ENCODE measurements at regions not wholly inside any gene's neighbourhood (a gene's known extent, or its start where the extent isn't known, plus 50 kb on each side); places are given as distances from the start of the nearest gene placed in this dataset.

DNA sequence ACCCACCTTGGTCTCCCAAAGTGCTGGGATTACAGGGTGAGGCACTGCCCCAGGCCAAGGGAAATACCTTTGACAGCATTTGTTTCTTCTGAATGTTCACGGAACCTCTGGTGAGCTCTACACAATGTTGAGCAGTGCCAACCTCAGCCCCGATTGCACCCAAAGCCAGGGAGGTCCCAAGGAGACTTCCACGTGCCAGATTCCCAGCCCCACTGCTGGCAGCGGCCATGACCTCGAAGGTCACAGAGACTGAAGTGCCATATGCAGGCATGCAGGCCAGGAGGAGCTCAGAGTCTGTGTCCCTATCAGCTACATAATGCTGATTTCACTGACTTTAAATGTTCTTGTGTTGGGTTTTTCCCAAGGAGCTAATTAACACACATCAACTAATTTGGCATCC lies 226.4 kb upstream of the FOXF1 start:
- TF ChIP-seq, protein P1, sequence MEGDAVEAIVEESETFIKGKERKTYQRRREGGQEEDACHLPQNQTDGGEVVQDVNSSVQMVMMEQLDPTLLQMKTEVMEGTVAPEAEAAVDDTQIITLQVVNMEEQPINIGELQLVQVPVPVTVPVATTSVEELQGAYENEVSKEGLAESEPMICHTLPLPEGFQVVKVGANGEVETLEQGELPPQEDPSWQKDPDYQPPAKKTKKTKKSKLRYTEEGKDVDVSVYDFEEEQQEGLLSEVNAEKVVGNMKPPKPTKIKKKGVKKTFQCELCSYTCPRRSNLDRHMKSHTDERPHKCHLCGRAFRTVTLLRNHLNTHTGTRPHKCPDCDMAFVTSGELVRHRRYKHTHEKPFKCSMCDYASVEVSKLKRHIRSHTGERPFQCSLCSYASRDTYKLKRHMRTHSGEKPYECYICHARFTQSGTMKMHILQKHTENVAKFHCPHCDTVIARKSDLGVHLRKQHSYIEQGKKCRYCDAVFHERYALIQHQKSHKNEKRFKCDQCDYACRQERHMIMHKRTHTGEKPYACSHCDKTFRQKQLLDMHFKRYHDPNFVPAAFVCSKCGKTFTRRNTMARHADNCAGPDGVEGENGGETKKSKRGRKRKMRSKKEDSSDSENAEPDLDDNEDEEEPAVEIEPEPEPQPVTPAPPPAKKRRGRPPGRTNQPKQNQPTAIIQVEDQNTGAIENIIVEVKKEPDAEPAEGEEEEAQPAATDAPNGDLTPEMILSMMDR (IDR thresholded peaks at IDR 0.05; ENCODE audit: insufficient read depth, low read length, missing control alignments): no peak
- POLR2A ChIA-PET: no interaction called here
- CTCF ChIA-PET: no interaction called here

GRCh38 chr16:86285421-86285820 lies 224.9 kb upstream of the FOXF1 start:
- H3K4me3 ChIP-seq (ENCODE audit: low read depth, low read length): no peak overlapping the region
- DNase-seq (ENCODE audit: low read depth, low spot score): no peak
- TF ChIP-seq, protein P1 (IDR thresholded peaks at IDR 0.05; ENCODE audit: insufficient read depth, low read length, missing control alignments): no peak
- POLR2A ChIA-PET: no interaction called here
- CTCF ChIA-PET: interaction anchor here (0.8 kb wide), 1 partner anchor 55 kb away, joined by 3 read pairs; no protein-coding TSS in a partner anchor

More for the DNA sequence above, 226.4 kb upstream of the FOXF1 start:
- no peak for DNase-seq (ENCODE audit: low read depth, low spot score)
- no peak overlapping the region for H3K4me3 ChIP-seq (ENCODE audit: low read depth, low read length)

DNA sequence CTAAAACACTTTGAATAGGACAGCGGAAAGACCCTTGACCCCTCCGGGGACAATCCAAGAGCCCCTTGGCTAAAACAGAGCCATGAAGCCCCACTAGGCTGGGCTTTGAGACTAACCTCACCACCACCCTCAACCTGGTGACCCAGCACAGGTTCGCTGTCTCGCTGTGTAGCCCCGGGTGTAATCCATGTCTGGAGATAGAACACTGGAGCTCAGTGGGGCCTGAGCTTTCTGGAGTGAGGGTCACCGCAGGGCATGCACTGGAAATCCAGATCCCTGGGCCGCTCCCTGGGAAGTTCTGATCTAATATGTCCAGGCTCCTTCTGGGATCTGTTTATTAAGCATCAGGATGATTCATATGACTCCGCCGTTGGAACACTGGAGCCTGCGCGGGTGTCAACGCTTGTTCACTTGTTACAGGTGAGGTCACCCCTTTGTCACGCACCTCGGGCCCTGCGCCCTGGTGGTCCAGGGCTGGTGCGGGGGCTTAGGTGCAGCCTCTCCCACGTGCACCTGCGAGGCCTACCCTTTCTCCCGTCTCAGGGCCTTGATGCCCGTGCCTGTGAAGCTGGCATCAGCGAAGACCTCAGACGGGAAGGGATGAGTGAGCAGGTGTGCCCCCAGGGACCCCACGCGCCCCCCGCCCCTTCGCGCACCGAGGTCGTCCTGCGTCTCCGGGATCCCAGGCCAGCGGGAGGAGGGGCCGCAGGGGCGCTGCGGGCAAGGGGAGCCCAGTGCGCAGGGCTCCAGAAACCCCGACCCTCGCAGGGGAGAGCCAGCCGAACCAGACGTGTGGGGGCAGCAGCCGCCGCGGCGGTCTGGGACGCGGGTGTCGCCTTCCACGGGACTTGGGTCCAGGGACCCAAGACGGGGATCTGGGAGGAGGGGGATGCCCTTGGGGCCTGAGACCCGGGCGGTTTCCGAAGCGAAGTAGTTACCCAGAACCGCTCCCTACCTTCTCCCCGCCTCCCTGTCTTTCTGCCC lies 224.1 kb upstream of the FOXF1 start:
- H3K4me3 ChIP-seq (ENCODE audit: low read depth, low read length): no peak overlapping the region
- TF ChIP-seq, protein P1 (IDR thresholded peaks at IDR 0.05; ENCODE audit: insufficient read depth, low read length, missing control alignments): no peak
- ChIA-PET CTCF (interaction anchor here (0.8 to 1.4 kb wide), 2 partner anchors 54 to 232 kb away, joined by 3 to 4 read pairs; no protein-coding TSS in a partner anchor), POLR2A (no interaction called here)
- DNase-seq (ENCODE audit: low read depth, low spot score): no peak

DNA sequence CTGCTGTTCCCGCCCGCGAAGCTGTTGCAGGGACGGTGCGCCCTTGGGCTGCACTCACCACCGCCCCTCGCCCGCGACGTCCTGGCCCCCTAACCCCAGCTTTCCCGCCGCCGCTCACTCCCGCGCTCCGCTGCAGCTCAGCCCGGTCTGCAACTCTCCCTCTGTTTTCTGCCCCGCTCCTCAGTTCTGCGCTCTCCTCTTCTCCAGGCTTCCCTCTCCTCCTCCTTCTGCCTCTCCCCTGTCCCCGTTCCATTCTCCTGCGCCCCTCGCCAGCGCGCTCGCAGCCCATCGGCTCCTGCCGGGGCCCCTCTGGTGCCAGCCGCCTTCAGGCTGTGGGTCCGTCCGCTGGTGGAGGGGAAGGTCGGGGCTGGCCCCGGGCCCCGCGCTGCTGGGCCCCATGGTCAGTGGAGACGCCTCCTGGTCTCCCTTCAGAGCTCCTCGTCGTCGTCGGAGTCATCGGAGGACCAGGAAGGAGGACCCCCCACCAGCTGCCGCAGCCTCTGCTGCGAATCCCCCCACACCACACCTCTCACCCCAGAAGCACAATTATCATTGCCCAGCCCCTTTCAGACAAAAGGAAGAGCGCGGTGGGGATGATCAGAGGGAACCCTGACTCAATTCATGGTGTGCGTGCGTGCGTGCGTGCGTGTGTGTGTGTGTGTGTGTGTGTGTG lies 223.2 kb upstream of the FOXF1 start:
- ChIA-PET POLR2A (no interaction called here), CTCF (interaction anchor here (1.4 kb wide), 1 partner anchor 231 kb away, joined by 4 read pairs; no protein-coding TSS in a partner anchor)
- no peak for DNase-seq (ENCODE audit: low read depth, low spot score)
- TF ChIP-seq, protein P1 (IDR thresholded peaks at IDR 0.05; ENCODE audit: insufficient read depth, low read length, missing control alignments): no peak
- no peak overlapping the region for H3K4me3 ChIP-seq (ENCODE audit: low read depth, low read length)

DNA sequence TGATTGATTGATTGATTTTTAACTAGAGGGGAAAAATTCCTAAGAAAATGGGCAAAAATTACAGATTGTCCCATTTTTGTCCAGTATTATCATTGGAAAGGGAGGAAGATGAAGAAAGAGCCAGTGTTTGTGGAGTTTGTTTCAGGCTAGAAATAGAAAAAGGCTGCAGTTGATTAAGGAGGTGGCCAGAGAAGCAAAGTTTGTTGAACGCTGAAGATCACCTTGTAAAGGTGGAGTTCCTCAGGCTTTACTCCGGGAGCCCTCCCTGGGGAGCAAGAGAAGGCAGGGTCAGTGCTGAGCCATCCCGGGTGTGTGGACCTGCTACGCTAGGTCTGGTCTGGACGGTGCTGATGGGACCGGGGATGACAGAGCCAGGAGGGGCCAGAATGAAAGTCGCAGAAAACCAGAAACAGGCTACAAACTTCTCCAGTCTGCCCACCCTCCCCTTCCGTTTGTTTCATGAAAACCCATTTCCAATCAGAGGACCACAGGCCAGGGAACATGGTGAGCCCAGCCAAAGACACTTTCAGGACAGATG lies 222.6 kb upstream of the FOXF1 start:
- TF ChIP-seq, protein P1 (IDR thresholded peaks at IDR 0.05; ENCODE audit: insufficient read depth, low read length, missing control alignments): no peak
- no peak overlapping the region for H3K4me3 ChIP-seq (ENCODE audit: low read depth, low read length)
- CTCF ChIA-PET: no interaction called here
- no peak for DNase-seq (ENCODE audit: low read depth, low spot score)
- POLR2A ChIA-PET: no interaction called here

Measured in AG04449 (cell line).